ENCODE measurements at regions not wholly inside any gene's neighbourhood (a gene's known extent, or its start where the extent isn't known, plus 50 kb on each side); places are given as distances from the start of the nearest gene placed in this dataset.

GRCh38 chr10:117889664-117890063 is 157.1 kb downstream of the RAB11FIP2 start:
- no peak for TF ChIP-seq CTCF (conservative IDR thresholded peaks at IDR 0.05; ENCODE audit: low read length)
- TF ChIP-seq EZH2phosphoT487 (IDR thresholded peaks at IDR 0.05; ENCODE audit: borderline replicate concordance, low read depth, low read length): no peak
